ENCODE measurements at regions not wholly inside any gene's neighbourhood (a gene's known extent, or its start where the extent isn't known, plus 50 kb on each side); places are given as distances from the start of the nearest gene placed in this dataset.
"Not testable (repeated sequence)": the region's sequence is repeated elsewhere in the genome, so short reads cannot be mapped to it uniquely, and the experiment has no call there.

- DNase-seq (ENCODE audit: insufficient read length, low spot score), result no peak
- no peak for FAIRE-seq
Observed at GRCh38 chr4:143819029-143819428, 86.3 kb downstream of the GYPE start.

- not testable (repeated sequence) for FAIRE-seq; DNase-seq (ENCODE audit: insufficient read length, low spot score)
Observed at GRCh38 chr4:143817866-143818265, 87.5 kb downstream of the GYPE start.

- not testable (repeated sequence) for DNase-seq (ENCODE audit: insufficient read length, low spot score); FAIRE-seq
Observed at GRCh38 chr4:143815375-143815774, 90.0 kb downstream of the GYPE start.

GRCh38 chr4:143813431-143814154 is 91.8 kb downstream of the GYPE start:
- not testable (repeated sequence) for FAIRE-seq; DNase-seq (ENCODE audit: insufficient read length, low spot score)

- FAIRE-seq; DNase-seq (ENCODE audit: insufficient read length, low spot score): not testable (repeated sequence)
Observed at GRCh38 chr4:143791693-143792092, 91.2 kb upstream of the FREM3 start.

GRCh38 chr4:143790425-143790824 is 90.0 kb upstream of the FREM3 start:
- FAIRE-seq; DNase-seq (ENCODE audit: insufficient read length, low spot score): not testable (repeated sequence)

- FAIRE-seq; DNase-seq (ENCODE audit: insufficient read length, low spot score): not testable (repeated sequence)
Observed at GRCh38 chr4:143789618-143790017, 89.1 kb upstream of the FREM3 start.

GRCh38 chr4:143784567-143784966 is 84.1 kb upstream of the FREM3 start:
- DNase-seq (ENCODE audit: insufficient read length, low spot score), result no peak
- FAIRE-seq, result no peak

GRCh38 chr4:143782521-143782920 is 82.0 kb upstream of the FREM3 start:
- no peak for DNase-seq (ENCODE audit: insufficient read length, low spot score)
- no peak for FAIRE-seq

GRCh38 chr4:143773998-143774895 is 73.8 kb upstream of the FREM3 start:
- peak; percentile 12 for DNase-seq (ENCODE audit: insufficient read length, low spot score)
- no peak for FAIRE-seq

- no peak for FAIRE-seq
- no peak for DNase-seq (ENCODE audit: insufficient read length, low spot score)
Observed at GRCh38 chr4:143771269-143771668, 70.8 kb upstream of the FREM3 start.

GRCh38 chr4:143768007-143768591 is 67.6 kb upstream of the FREM3 start:
- DNase-seq (ENCODE audit: insufficient read length, low spot score) (no peak), FAIRE-seq (no peak)

GRCh38 chr4:143763587-143763986 is 63.1 kb upstream of the FREM3 start:
- FAIRE-seq (no peak), DNase-seq (ENCODE audit: insufficient read length, low spot score) (no peak)

- DNase-seq (ENCODE audit: insufficient read length, low spot score) (no peak), FAIRE-seq (no peak)
Observed at GRCh38 chr4:143762511-143762910, 62.0 kb upstream of the FREM3 start.

Measured in HTR-8/SVneo (cell line).